GM12892 (cell line): ENCODE measurements at regions not wholly inside any gene's neighbourhood (a gene's known extent, or its start where the extent isn't known, plus 50 kb on each side); places are given as distances from the start of the nearest gene placed in this dataset.

ENCODE experiments used
- POLR2A ChIP-seq: IDR thresholded peaks from 2 replicates; pipeline ENCODE4 v1.6.1; 2011; ENCODE audit warnings: low read depth, low read length, control low read depth
- POLR2AphosphoS5 ChIP-seq: IDR thresholded peaks from 2 replicates; pipeline ENCODE4 v1.6.1; 2011; ENCODE audit warnings: low read depth, low read length, control low read depth

DNA sequence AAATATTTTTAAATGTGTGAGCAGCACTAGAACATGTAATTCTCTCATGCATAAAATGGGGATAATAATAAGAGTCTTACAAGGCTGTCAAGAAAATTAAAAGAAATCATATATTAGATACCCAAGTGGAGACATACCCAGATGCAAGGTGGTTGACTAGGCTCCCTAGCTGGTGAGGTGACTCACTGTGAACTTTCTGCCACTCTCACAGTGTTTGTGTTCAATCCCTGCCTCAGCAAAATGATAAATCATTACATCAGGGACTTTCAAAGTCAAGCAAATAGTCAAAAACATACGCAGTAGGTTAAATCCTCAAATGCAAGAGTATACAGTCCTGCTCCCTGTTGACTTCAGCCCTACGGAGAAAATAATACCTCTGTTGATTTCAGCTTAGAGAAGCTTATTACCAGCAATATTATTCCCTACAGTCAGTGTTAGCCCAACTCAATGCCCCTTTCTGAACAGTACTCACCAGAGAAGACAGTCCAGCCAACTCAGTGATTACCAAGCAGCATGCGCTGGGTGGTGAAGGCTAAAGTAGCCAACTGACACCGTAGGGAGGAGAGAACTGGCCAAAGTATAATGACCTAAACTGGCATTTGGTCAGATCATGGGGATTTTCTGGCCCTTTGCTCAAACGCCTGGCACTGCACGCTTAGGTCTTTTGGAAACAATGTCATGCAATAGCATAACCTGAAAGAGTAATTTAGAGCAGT lies 73.1 kb upstream of the BARX2 start:
- TF ChIP-seq POLR2AphosphoS5 (no peak), POLR2A (no peak)
